GM23248 (cell line): ENCODE measurements at regions not wholly inside any gene's neighbourhood (a gene's known extent, or its start where the extent isn't known, plus 50 kb on each side); places are given as distances from the start of the nearest gene placed in this dataset.

Experiments used
- DNase-seq: peaks from one replicate; pipeline ENCODE4 v3.0.0-alpha.2; 2015
- H2AFZ ChIP-seq: fragments of 200-600 bp; sonication (generic); 2 replicates; pipeline ENCODE4 v1.6.1; 2016; ENCODE audit warnings: antibody characterized with exemption
- H3F3A ChIP-seq: fragments of 200-600 bp; sonication (generic); 2 replicates; pipeline ENCODE4 v1.6.1; 2016; ENCODE audit warnings: mild to moderate bottlenecking, antibody characterized with exemption, mixed run types; ENCODE audit not compliant: insufficient read depth
- H3K27ac ChIP-seq: fragments of 200-600 bp; sonication (generic); 2 replicates; pipeline ENCODE4 v1.5.1; 2016; ENCODE audit warnings: mild to moderate bottlenecking
- H3K27me3 ChIP-seq: fragments of 200-600 bp; sonication (generic); replicated peaks from 2 replicates; pipeline ENCODE4 v1.6.1; 2016; ENCODE audit warnings: mild to moderate bottlenecking; ENCODE audit not compliant: insufficient read depth
- H3K36me3 ChIP-seq: fragments of 200-600 bp; sonication (generic); 2 replicates; pipeline ENCODE4 v1.6.1; 2016; ENCODE audit warnings: low read depth, mild to moderate bottlenecking
- H3K4me1 ChIP-seq: fragments of 200-600 bp; sonication (generic); 2 replicates; pipeline ENCODE4 v1.6.1; 2016; ENCODE audit warnings: mild to moderate bottlenecking; ENCODE audit not compliant: insufficient read depth
- H3K4me2 ChIP-seq: fragments of 200-600 bp; sonication (generic); one replicate; pipeline ENCODE4 v1.6.1; 2016; ENCODE audit warnings: mild to moderate bottlenecking; ENCODE audit not compliant: unreplicated experiment
- H3K4me3 ChIP-seq: fragments of 200-600 bp; sonication (generic); 2 replicates; pipeline ENCODE4 v1.5.1; 2016; ENCODE audit warnings: mild to moderate bottlenecking
- H3K79me2 ChIP-seq: fragments of 200-600 bp; sonication (generic); 2 replicates; pipeline ENCODE4 v1.6.1; 2016; ENCODE audit warnings: mild to moderate bottlenecking; ENCODE audit not compliant: insufficient read depth
- H3K9ac ChIP-seq: fragments of 200-600 bp; sonication (generic); 2 replicates; pipeline ENCODE4 v1.6.1; 2016; ENCODE audit warnings: mild to moderate bottlenecking
- H3K9me2 ChIP-seq: fragments of 200-600 bp; sonication (generic); 2 replicates; pipeline ENCODE4 v1.6.1; 2016; ENCODE audit warnings: mixed run types, mild to moderate bottlenecking, moderate library complexity; ENCODE audit not compliant: insufficient read depth
- H3K9me3 ChIP-seq: fragments of 200-600 bp; sonication (generic); one replicate; pipeline ENCODE4 v1.6.1; 2017; ENCODE audit warnings: low read depth
- H4K20me1 ChIP-seq: fragments of 200-600 bp; sonication (generic); 2 replicates; pipeline ENCODE4 v1.6.0; 2016; ENCODE audit not compliant: insufficient read depth
- EZH2 ChIP-seq: fragments of 200-600 bp; sonication (generic); IDR thresholded peaks from 2 replicates; pipeline ENCODE4 v1.6.1; 2018; ENCODE audit warnings: antibody characterized with exemption, mild to moderate bottlenecking; ENCODE audit not compliant: insufficient read depth, poor library complexity, severe bottlenecking
- EZH2phosphoT487 ChIP-seq: fragments of 200-600 bp; sonication (generic); IDR thresholded peaks from 2 replicates; pipeline ENCODE4 v1.6.1; 2018; ENCODE audit warnings: antibody characterized with exemption, moderate library complexity, mild to moderate bottlenecking, low read depth; ENCODE audit not compliant: insufficient read depth
- WGBS, 2 experiments: methylation state at CpG; one replicate each; pipeline ENCODE4 v1.1.6; 2015 to 2017; ENCODE audit warnings: low lambda C conversion rate in 2 of 2, low coverage in 1 of 2; ENCODE audit errors: missing lambda C conversion rate in 2 of 2; 5-methylcytosine and 5-hydroxymethylcytosine counted together
- in situ Hi-C: fragments of 300-500 bp; cut with MboI; formaldehyde crosslinking; loops from 2 replicates; pipeline ENCODE4 v1.15.0; 2020

DNA sequence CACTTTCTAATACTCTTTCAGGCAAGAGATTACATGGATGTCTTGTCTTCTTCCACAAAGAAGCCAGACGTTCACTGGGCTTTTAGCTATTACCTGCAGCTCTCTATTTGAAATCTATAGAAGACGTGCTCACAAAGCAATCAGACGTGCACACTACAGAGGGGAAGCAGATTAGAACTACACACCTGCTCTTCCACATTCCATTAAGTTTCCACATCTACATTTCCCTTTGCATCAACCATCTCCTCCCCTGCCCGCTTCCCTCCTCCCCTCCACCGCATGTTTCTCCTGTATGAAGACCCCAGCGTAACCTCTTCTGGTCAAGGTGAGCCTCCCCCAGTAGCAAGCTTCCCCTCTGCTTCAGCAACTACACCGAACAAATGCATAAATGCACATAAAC, 119.8 kb downstream of the DHX15 start:
- no peak overlapping the region for H3K4me2 ChIP-seq
- no peak overlapping the region for H3K9ac ChIP-seq
- DNase-seq, result no peak
- no peaks in the 10 kb centered on the region for H3K79me2 ChIP-seq
- no peaks in the 10 kb centered on the region for H3K4me1 ChIP-seq
- no peak for TF ChIP-seq EZH2phosphoT487
- no peaks in the 10 kb centered on the region for H3K9me2 ChIP-seq
- no peak overlapping the region for H3K27ac ChIP-seq
- 57% methylated on average over 7 of the region's 7 CpGs for WGBS, 2 experiments
- no peaks in the 10 kb centered on the region for H3F3A ChIP-seq
- H4K20me1 ChIP-seq, result no peaks in the 10 kb centered on the region
- H3K36me3 ChIP-seq, result no peaks in the 10 kb centered on the region
- H3K9me3 ChIP-seq, result no peaks in the 10 kb centered on the region
- no peak overlapping the region for H3K4me3 ChIP-seq
- H2AFZ ChIP-seq, result no peak overlapping the region
- peaks cover 39% of the 10 kb centered on the region for H3K27me3 ChIP-seq
- in situ Hi-C loops, result no loop called here

DNA sequence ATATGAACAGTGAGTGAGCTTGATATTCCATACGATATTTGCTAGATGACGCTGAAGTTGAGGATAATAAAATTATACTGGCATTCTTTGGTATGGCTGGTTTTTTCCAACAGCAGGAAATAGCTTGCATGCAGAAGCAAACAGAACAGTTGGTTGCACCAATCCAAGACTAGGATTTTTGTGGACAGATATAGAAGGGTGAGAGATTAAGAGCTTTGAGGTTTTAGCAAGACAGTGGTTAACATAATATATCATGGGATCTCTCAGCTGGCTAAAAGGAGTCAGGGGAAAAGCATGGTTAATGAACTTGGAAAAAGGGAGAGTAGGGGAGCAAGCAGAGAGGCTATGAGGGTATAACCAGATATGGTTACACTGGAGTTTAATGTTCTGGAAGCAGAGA, 127.9 kb downstream of the DHX15 start:
- no peak overlapping the region for H3K4me3 ChIP-seq
- no peaks in the 10 kb centered on the region for H3K9me2 ChIP-seq
- WGBS, 2 experiments, result 41% methylated on average over 2 of the region's 2 CpGs
- H4K20me1 ChIP-seq, result no peaks in the 10 kb centered on the region
- no peak for DNase-seq
- H3K4me1 ChIP-seq, result no peaks in the 10 kb centered on the region
- no peaks in the 10 kb centered on the region for H3F3A ChIP-seq
- H3K9ac ChIP-seq, result no peak overlapping the region
- H2AFZ ChIP-seq, result no peak overlapping the region
- in situ Hi-C loops, result no loop called here
- no peaks in the 10 kb centered on the region for H3K9me3 ChIP-seq
- H3K36me3 ChIP-seq, result no peaks in the 10 kb centered on the region
- H3K27ac ChIP-seq, result no peak overlapping the region
- no peak overlapping the region for H3K4me2 ChIP-seq
- no peak for TF ChIP-seq EZH2
- no peak for TF ChIP-seq EZH2phosphoT487
- no peaks in the 10 kb centered on the region; the same call in 1 of the 2 replicates for H3K27me3 ChIP-seq
- no peaks in the 10 kb centered on the region for H3K79me2 ChIP-seq

DNA sequence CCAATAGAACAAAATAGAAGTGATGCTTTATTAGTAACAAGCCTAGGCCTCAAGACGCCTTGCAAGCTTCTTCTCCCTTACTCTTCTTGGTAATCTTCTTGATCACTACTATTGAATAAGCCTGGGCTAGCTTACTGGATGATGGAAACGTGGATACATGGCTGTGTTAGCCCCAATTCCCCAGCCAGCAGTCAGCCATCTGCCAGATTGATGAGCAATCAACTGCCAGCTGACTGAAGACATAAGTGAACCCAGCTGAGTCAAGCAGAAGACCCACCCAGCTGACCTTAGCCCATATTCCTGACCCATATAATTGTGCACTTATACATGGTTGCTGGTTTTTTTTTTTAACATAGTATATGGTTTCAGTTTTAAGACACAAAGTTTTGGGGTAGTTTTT, 130.4 kb downstream of the DHX15 start:
- H3F3A ChIP-seq, result no peaks in the 10 kb centered on the region
- H3K4me2 ChIP-seq, result no peak overlapping the region
- no peaks in the 10 kb centered on the region for H3K9me2 ChIP-seq
- H3K36me3 ChIP-seq, result no peaks in the 10 kb centered on the region
- H3K9me3 ChIP-seq, result no peaks in the 10 kb centered on the region
- no peaks in the 10 kb centered on the region for H4K20me1 ChIP-seq
- in situ Hi-C loops, result no loop called here
- H3K9ac ChIP-seq, result no peak overlapping the region
- H2AFZ ChIP-seq, result no peak overlapping the region
- WGBS, 2 experiments, result 14 to 15% methylated on average over 2 of the region's 2 CpGs
- no peak overlapping the region for H3K4me3 ChIP-seq
- H3K27ac ChIP-seq, result no peak overlapping the region
- H3K79me2 ChIP-seq, result no peaks in the 10 kb centered on the region
- peaks cover 3% of the 10 kb centered on the region; the same call in 1 of the 2 replicates for H3K27me3 ChIP-seq
- no peak for TF ChIP-seq EZH2phosphoT487
- no peak for TF ChIP-seq EZH2
- H3K4me1 ChIP-seq, result no peaks in the 10 kb centered on the region
- no peak for DNase-seq

DNA sequence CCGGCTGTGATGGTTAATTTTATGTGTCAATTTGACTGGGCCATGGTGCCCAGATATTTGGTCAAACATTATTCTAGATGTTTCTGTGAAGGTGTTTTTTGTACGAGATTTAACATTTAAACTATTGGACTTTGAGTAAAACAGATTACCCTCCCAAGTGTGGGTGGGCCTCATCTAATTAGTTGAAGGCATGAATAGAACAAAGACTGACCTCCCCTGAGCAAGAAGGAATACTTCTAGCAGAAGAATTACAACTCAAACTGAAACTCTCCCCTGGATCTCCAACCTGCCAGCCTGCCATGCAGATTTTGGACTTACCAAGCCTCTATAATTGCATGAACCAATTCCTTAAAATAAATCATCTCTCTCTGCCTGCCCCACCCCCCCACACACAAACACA, 132.5 kb downstream of the DHX15 start:
- no peaks in the 10 kb centered on the region for H3K4me1 ChIP-seq
- no peak for DNase-seq
- peaks cover 3% of the 10 kb centered on the region; the same call in 1 of the 2 replicates for H3K27me3 ChIP-seq
- no peak for TF ChIP-seq EZH2
- TF ChIP-seq EZH2phosphoT487, result no peak
- H3K79me2 ChIP-seq, result no peaks in the 10 kb centered on the region
- H3K36me3 ChIP-seq, result no peaks in the 10 kb centered on the region
- H4K20me1 ChIP-seq, result no peaks in the 10 kb centered on the region
- H3K4me3 ChIP-seq, result no peak overlapping the region
- H3K9me2 ChIP-seq, result no peaks in the 10 kb centered on the region
- no peak overlapping the region for H3K27ac ChIP-seq
- H3K9ac ChIP-seq, result no peak overlapping the region
- H3K9me3 ChIP-seq, result no peaks in the 10 kb centered on the region
- no peaks in the 10 kb centered on the region for H3F3A ChIP-seq
- H2AFZ ChIP-seq, result no peak overlapping the region
- in situ Hi-C loops, result no loop called here
- H3K4me2 ChIP-seq, result no peak overlapping the region
- 43 to 55% methylated on average over 2 of the region's 2 CpGs for WGBS, 2 experiments

DNA sequence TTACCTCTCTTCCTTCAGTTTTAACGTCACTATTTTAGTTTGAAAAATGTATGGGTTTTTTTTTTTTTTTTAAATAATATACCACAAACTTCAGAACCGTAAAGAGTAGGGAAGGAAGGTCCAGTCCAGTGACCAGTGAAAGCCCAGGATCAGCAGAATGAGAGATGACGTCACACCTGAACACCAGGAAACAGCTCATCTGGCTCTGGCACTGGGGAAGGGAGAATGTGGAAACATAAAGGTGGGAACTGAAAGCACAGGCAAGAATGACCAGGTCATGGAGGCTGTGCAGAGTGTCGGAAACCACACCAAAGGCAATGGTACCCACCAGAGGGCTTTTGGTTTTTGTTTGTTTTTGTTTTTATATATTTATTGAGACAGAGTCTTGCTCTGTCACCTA, 141.2 kb downstream of the DHX15 start:
- WGBS, 2 experiments, result 45 to 53% methylated on average over 4 of the region's 4 CpGs
- in situ Hi-C loops, result no loop called here
- H3K4me2 ChIP-seq, result no peak overlapping the region
- H3F3A ChIP-seq, result no peaks in the 10 kb centered on the region
- no peak overlapping the region for H3K9ac ChIP-seq
- no peaks in the 10 kb centered on the region for H3K36me3 ChIP-seq
- no peaks in the 10 kb centered on the region for H4K20me1 ChIP-seq
- H2AFZ ChIP-seq, result no peak overlapping the region
- H3K79me2 ChIP-seq, result no peaks in the 10 kb centered on the region
- no peaks in the 10 kb centered on the region for H3K4me1 ChIP-seq
- H3K9me3 ChIP-seq, result no peaks in the 10 kb centered on the region
- no peak overlapping the region for H3K27ac ChIP-seq
- no peak for DNase-seq
- no peaks in the 10 kb centered on the region for H3K9me2 ChIP-seq
- no peak overlapping the region for H3K4me3 ChIP-seq
- TF ChIP-seq EZH2 (no peak), EZH2phosphoT487 (no peak)
- H3K27me3 ChIP-seq, result no peaks in the 10 kb centered on the region; the same call in 1 of the 2 replicates
